Astrocyte (in vitro differentiated cells and primary cell): ENCODE measurements at regions not wholly inside any gene's neighbourhood (a gene's known extent, or its start where the extent isn't known, plus 50 kb on each side); places are given as distances from the start of the nearest gene placed in this dataset.

Experiments
- DNase-seq: peaks from one replicate; pipeline ENCODE4 v3.0.0-alpha.2; 2010; ENCODE audit warnings: low read depth
- FAIRE-seq: peaks from 2 replicates; lab custom pipeline; 2011; peaks lifted over from hg19 to GRCh38; lab: Jason Lieb, UNC
- H2AFZ ChIP-seq: 2 replicates; pipeline ENCODE4 v1.6.0; 2012; ENCODE audit warnings: low read depth, low read length, inconsistent platforms
- H3K27ac ChIP-seq: 2 replicates; pipeline ENCODE4 v1.5.1; 2011; ENCODE audit warnings: low read depth, low read length, inconsistent platforms
- H3K27me3 ChIP-seq: 2 replicates; pipeline ENCODE4 v1.6.0; 2011; ENCODE audit warnings: low read length, inconsistent platforms; ENCODE audit not compliant: insufficient read depth
- H3K36me3 ChIP-seq: 2 replicates; pipeline ENCODE4 v1.5.1; 2011; ENCODE audit warnings: low read length, inconsistent platforms; ENCODE audit not compliant: insufficient read depth
- H3K4me1 ChIP-seq: 2 replicates; pipeline ENCODE4 v1.5.1; 2011; ENCODE audit warnings: low read length, inconsistent platforms; ENCODE audit not compliant: insufficient read depth
- H3K4me2 ChIP-seq: 2 replicates; pipeline ENCODE4 v1.6.0; 2012; ENCODE audit warnings: low read length, inconsistent platforms
- H3K4me3 ChIP-seq: 2 replicates; pipeline ENCODE4 v1.5.1; 2011; ENCODE audit warnings: low read depth, mild to moderate bottlenecking, low read length, inconsistent platforms; ENCODE audit not compliant: insufficient read depth
- H3K79me2 ChIP-seq: 2 replicates; pipeline ENCODE4 v1.6.0; 2012; ENCODE audit warnings: mild to moderate bottlenecking, low read length, inconsistent platforms; ENCODE audit not compliant: insufficient read depth
- H3K9ac ChIP-seq: 2 replicates; pipeline ENCODE4 v1.6.0; 2012; ENCODE audit warnings: mild to moderate bottlenecking, low read length, inconsistent platforms
- H3K9me3 ChIP-seq: 2 replicates; pipeline ENCODE4 v1.5.1; 2012; ENCODE audit warnings: low read depth, mild to moderate bottlenecking, low read length, inconsistent platforms; ENCODE audit not compliant: insufficient read depth
- H4K20me1 ChIP-seq: 2 replicates; pipeline ENCODE4 v1.6.0; 2012; ENCODE audit warnings: low read length, inconsistent platforms; ENCODE audit not compliant: insufficient read depth
- H3K27ac Mint-ChIP-seq: one replicate; pipeline ENCODE4 v1.8.0; 2021; ENCODE audit warnings: mild to moderate bottlenecking, mixed read lengths; ENCODE audit not compliant: unreplicated experiment
- H3K27me3 Mint-ChIP-seq: one replicate; pipeline ENCODE4 v1.8.0; 2021; ENCODE audit warnings: low read depth, mixed read lengths; ENCODE audit not compliant: unreplicated experiment
- H3K36me3 Mint-ChIP-seq: one replicate; pipeline ENCODE4 v1.8.0; 2021; ENCODE audit warnings: low read depth, mixed read lengths; ENCODE audit not compliant: unreplicated experiment
- H3K4me1 Mint-ChIP-seq: one replicate; pipeline ENCODE4 v1.8.0; 2021; ENCODE audit warnings: low read depth, mixed read lengths; ENCODE audit not compliant: unreplicated experiment
- H3K4me3 Mint-ChIP-seq: one replicate; pipeline ENCODE4 v1.8.0; 2021; ENCODE audit warnings: mild to moderate bottlenecking, moderate library complexity, mixed read lengths; ENCODE audit not compliant: unreplicated experiment
- H3K9me3 Mint-ChIP-seq: one replicate; pipeline ENCODE4 v1.8.0; 2021; ENCODE audit warnings: mild to moderate bottlenecking, mixed read lengths; ENCODE audit not compliant: unreplicated experiment
- EZH2 ChIP-seq: IDR thresholded peaks from 2 replicates; pipeline ENCODE4 v1.6.1; 2012; ENCODE audit warnings: mild to moderate bottlenecking, low read length, inconsistent platforms; ENCODE audit not compliant: insufficient read depth
- TF ChIP-seq, protein P1 (sequence below): IDR thresholded peaks from 2 replicates; pipeline ENCODE4 v1.5.1; 2011; ENCODE audit warnings: low read depth, mild to moderate bottlenecking, inconsistent platforms, low read length, moderate library complexity; ENCODE audit not compliant: insufficient read depth

DNA sequence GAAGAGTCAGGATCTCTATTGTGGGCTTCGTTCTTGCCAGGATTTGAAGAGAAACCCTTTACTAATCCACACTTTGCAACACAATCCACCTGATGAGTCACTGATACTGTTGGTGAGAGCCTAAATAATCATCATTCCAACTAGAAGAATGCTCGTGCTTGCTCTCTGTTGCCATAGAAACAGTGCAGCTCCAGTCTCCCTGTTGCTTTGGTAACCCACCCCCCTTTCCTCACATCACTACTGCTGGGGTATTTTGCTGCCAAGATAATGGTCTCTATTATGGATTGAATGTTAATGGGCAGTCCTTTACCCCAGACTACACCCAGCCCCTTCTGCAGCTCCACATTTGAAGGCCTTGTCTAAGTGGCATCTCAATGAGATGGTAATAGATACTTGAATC is 190.4 kb downstream of the ABCC12 start:
- Mint-ChIP-seq H3K36me3 (no peaks in the 10 kb centered on the region), H3K9me3 (no peaks in the 10 kb centered on the region), H3K4me1 (no peaks in the 10 kb centered on the region), H3K27me3 (peaks cover 9% of the 10 kb centered on the region), H3K4me3 (no peak overlapping the region), H3K27ac (peak overlapping the region; percentile 28)
- Histone ChIP-seq H3K27ac (no peak overlapping the region), H3K4me1 (no peaks in the 10 kb centered on the region), H3K9ac (no peak overlapping the region), H3K4me2 (no peak overlapping the region), H3K9me3 (no peaks in the 10 kb centered on the region), H3K4me3 (no peak overlapping the region), H2AFZ (no peak overlapping the region), H3K27me3 (no peaks in the 10 kb centered on the region), H3K36me3 (no peaks in the 10 kb centered on the region), H3K79me2 (no peaks in the 10 kb centered on the region), H4K20me1 (no peaks in the 10 kb centered on the region)
- DNase-seq (peak; percentile 64), FAIRE-seq (no peak)
- no peak for TF ChIP-seq EZH2
- TF ChIP-seq, protein P1, sequence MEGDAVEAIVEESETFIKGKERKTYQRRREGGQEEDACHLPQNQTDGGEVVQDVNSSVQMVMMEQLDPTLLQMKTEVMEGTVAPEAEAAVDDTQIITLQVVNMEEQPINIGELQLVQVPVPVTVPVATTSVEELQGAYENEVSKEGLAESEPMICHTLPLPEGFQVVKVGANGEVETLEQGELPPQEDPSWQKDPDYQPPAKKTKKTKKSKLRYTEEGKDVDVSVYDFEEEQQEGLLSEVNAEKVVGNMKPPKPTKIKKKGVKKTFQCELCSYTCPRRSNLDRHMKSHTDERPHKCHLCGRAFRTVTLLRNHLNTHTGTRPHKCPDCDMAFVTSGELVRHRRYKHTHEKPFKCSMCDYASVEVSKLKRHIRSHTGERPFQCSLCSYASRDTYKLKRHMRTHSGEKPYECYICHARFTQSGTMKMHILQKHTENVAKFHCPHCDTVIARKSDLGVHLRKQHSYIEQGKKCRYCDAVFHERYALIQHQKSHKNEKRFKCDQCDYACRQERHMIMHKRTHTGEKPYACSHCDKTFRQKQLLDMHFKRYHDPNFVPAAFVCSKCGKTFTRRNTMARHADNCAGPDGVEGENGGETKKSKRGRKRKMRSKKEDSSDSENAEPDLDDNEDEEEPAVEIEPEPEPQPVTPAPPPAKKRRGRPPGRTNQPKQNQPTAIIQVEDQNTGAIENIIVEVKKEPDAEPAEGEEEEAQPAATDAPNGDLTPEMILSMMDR: no peak

DNA sequence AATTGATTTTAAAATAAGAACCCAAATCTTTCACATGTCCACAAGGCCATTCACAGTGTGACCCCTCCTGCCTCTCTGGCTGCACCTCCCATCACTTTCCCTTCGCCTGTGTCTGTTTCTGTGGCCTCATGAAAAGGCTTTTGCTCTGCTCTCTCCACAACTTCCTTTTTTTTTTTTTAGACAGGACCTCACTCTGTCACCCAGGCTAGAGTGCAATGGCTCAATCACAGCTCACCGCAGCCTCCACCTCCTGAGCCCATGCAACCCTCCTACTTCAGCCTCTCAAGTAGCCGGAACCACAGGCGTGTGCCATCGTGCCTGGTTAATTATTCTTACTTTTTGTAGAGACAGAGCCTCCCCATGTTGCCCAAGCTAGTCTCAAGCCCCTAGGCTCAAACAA is 197.1 kb downstream of the ABCC12 start:
- Histone ChIP-seq H3K4me1 (no peaks in the 10 kb centered on the region), H3K4me3 (no peak overlapping the region), H3K36me3 (no peaks in the 10 kb centered on the region), H3K9me3 (no peaks in the 10 kb centered on the region), H3K27ac (no peak overlapping the region), H3K27me3 (no peaks in the 10 kb centered on the region), H3K79me2 (no peaks in the 10 kb centered on the region), H3K9ac (no peak overlapping the region), H3K4me2 (no peak overlapping the region), H2AFZ (no peak overlapping the region), H4K20me1 (no peaks in the 10 kb centered on the region)
- FAIRE-seq: no peak
- no peaks in the 10 kb centered on the region for H3K36me3 Mint-ChIP-seq
- DNase-seq: no peak
- H3K4me1 Mint-ChIP-seq: no peaks in the 10 kb centered on the region
- no peaks in the 10 kb centered on the region for H3K9me3 Mint-ChIP-seq
- no peak overlapping the region for H3K4me3 Mint-ChIP-seq
- TF ChIP-seq, protein P1: no peak
- TF ChIP-seq EZH2: no peak
- no peak overlapping the region for H3K27ac Mint-ChIP-seq
- peaks cover 21% of the 10 kb centered on the region for H3K27me3 Mint-ChIP-seq

DNA sequence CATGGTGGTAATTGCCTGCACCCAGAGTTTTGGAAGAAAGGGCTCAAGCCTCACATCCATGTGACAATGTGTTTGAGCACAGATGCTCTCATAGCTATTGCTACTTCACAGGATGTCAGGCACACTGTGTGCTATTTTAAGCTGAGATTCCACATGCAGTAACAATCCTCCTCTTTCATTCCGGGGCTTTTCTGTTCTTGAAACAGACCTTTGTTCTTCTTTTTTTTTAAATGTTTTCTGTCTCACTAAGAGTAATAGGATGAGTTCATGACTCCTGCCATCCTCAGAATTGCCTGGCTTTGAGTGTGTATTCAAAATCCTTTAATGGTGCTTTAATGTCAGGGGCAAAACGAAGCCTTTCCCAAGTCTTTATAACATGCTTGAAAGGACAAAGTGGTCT is 198.9 kb downstream of the ABCC12 start:
- FAIRE-seq (no peak), DNase-seq (no peak)
- TF ChIP-seq EZH2: no peak
- TF ChIP-seq, protein P1: no peak
- H3K4me1 Mint-ChIP-seq: no peaks in the 10 kb centered on the region
- H2AFZ ChIP-seq: no peak overlapping the region
- H3K9me3 ChIP-seq: no peaks in the 10 kb centered on the region
- no peak overlapping the region for H3K4me3 Mint-ChIP-seq
- no peaks in the 10 kb centered on the region for H4K20me1 ChIP-seq
- no peaks in the 10 kb centered on the region for H3K36me3 Mint-ChIP-seq
- no peaks in the 10 kb centered on the region for H3K79me2 ChIP-seq
- H3K36me3 ChIP-seq: no peaks in the 10 kb centered on the region
- no peaks in the 10 kb centered on the region for H3K4me1 ChIP-seq
- no peak overlapping the region for H3K27ac ChIP-seq
- H3K4me2 ChIP-seq: no peak overlapping the region
- H3K27ac Mint-ChIP-seq: no peak overlapping the region
- no peaks in the 10 kb centered on the region for H3K27me3 ChIP-seq
- no peaks in the 10 kb centered on the region for H3K9me3 Mint-ChIP-seq
- H3K9ac ChIP-seq: no peak overlapping the region
- peaks cover 34% of the 10 kb centered on the region for H3K27me3 Mint-ChIP-seq
- H3K4me3 ChIP-seq: no peak overlapping the region
